ENCODE measurements at regions not wholly inside any gene's neighbourhood (a gene's known extent, or its start where the extent isn't known, plus 50 kb on each side); places are given as distances from the start of the nearest gene placed in this dataset.

DNA sequence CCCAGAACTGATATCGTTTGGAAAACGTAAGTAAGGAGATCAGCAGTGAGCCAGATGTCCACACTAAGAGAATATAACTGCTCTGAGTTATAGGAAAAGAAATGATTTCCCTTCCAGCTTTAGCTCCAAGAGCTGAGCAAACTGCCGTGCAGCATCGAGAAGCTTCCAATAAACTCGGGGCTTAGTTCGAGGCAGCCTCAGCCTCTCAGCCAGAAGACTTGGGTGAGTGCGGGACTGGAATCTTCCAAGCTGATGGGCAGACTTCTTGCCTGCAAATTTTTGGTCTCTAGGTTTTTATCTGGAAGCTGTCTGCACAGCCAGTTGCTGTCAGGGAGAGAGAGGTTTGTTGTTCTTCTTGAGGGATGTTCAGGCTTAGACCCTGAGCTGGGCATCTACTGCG lies 196.1 kb downstream of the PHETA1 start:
- TF ChIP-seq, protein P1, sequence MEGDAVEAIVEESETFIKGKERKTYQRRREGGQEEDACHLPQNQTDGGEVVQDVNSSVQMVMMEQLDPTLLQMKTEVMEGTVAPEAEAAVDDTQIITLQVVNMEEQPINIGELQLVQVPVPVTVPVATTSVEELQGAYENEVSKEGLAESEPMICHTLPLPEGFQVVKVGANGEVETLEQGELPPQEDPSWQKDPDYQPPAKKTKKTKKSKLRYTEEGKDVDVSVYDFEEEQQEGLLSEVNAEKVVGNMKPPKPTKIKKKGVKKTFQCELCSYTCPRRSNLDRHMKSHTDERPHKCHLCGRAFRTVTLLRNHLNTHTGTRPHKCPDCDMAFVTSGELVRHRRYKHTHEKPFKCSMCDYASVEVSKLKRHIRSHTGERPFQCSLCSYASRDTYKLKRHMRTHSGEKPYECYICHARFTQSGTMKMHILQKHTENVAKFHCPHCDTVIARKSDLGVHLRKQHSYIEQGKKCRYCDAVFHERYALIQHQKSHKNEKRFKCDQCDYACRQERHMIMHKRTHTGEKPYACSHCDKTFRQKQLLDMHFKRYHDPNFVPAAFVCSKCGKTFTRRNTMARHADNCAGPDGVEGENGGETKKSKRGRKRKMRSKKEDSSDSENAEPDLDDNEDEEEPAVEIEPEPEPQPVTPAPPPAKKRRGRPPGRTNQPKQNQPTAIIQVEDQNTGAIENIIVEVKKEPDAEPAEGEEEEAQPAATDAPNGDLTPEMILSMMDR (IDR thresholded peaks at IDR 0.05) = no peak
- TF ChIP-seq POLR2A (IDR thresholded peaks at IDR 0.05) = no peak

Measured in uterus (tissue), 2 donors.